ENCODE measurements at regions not wholly inside any gene's neighbourhood (a gene's known extent, or its start where the extent isn't known, plus 50 kb on each side); places are given as distances from the start of the nearest gene placed in this dataset.

GRCh38 chr5:81817980-81818379 is 67.1 kb upstream of the SSBP2 start:
- H3K4me2 ChIP-seq, result no peak overlapping the region
- H3K4me3 ChIP-seq (ENCODE audit: low read depth in 2 of 2, low read length in 1 of 2), result no peak overlapping the region
- TF ChIP-seq SIN3A (IDR thresholded peaks at IDR 0.05; ENCODE audit: borderline replicate concordance, low read depth, low read length) (no peak), JUND (IDR thresholded peaks at IDR 0.05) (no peak), MEF2A (IDR thresholded peaks at IDR 0.05; ENCODE audit: borderline replicate concordance, low read depth) (no peak), RAD21 (IDR thresholded peaks at IDR 0.05; ENCODE audit: low read length) (no peak)
- H3K9ac ChIP-seq, result no peak overlapping the region
- ChIA-PET CTCF (no interaction called here), POLR2A (no interaction called here)
- no peaks in the 10 kb centered on the region for H3K79me2 ChIP-seq (ENCODE audit: insufficient read depth)
- H3F3A ChIP-seq (replicated peaks; ENCODE audit: insufficient read depth), result no peaks in the 10 kb centered on the region
- WGBS (ENCODE audit: low lambda C conversion rate), result 87% methylated on average over 5 of the region's 5 CpGs
- H3K4me1 ChIP-seq (ENCODE audit: control insufficient read depth in 1 of 2, insufficient read depth in 2 of 2, low read depth in 1 of 2, low read length in 1 of 2), result peaks cover 0 to 9% of the 10 kb centered on the region in 2 experiments; a peak in 2 of 4 replicates
- no peak for DNase-seq
- no peaks in the 10 kb centered on the region for H4K20me1 ChIP-seq (ENCODE audit: insufficient read depth)
- H3K27ac ChIP-seq (ENCODE audit: low read depth in 2 of 2, low read length in 1 of 2), result no peak overlapping the region
- H3K27me3 ChIP-seq (ENCODE audit: insufficient read depth), result no peaks in the 10 kb centered on the region
- H3K9me3 ChIP-seq, result no peaks in the 10 kb centered on the region
- H3K36me3 ChIP-seq (replicated peaks in 1 of 2; ENCODE audit: control insufficient read depth in 1 of 2, insufficient read depth in 2 of 2, low read length in 1 of 2), result no peaks in the 10 kb centered on the region
- H2AFZ ChIP-seq (ENCODE audit: low read depth), result no peak overlapping the region
- no peaks in the 10 kb centered on the region for H3K9me2 ChIP-seq

- no peaks in the 10 kb centered on the region for H3K36me3 ChIP-seq (replicated peaks in 1 of 2; ENCODE audit: control insufficient read depth in 1 of 2, insufficient read depth in 2 of 2, low read length in 1 of 2)
- no peak for DNase-seq
- peaks cover 0 to 9% of the 10 kb centered on the region in 2 experiments; a peak in 2 of 4 replicates for H3K4me1 ChIP-seq (ENCODE audit: control insufficient read depth in 1 of 2, insufficient read depth in 2 of 2, low read depth in 1 of 2, low read length in 1 of 2)
- no peak for TF ChIP-seq SIN3A (IDR thresholded peaks at IDR 0.05; ENCODE audit: borderline replicate concordance, low read depth, low read length)
- TF ChIP-seq TEAD4 (IDR thresholded peaks at IDR 0.05; ENCODE audit: borderline replicate concordance, insufficient read depth), result no peak
- TF ChIP-seq NRF1 (IDR thresholded peaks at IDR 0.05; ENCODE audit: low read depth, low read length), result no peak
- TF ChIP-seq RCOR1 (IDR thresholded peaks at IDR 0.05; ENCODE audit: low read length), result no peak
- no peak overlapping the region for H3K27ac ChIP-seq (ENCODE audit: low read depth in 2 of 2, low read length in 1 of 2)
- no peak overlapping the region for H3K9ac ChIP-seq
- no peak overlapping the region for H3K4me2 ChIP-seq
- H2AFZ ChIP-seq (ENCODE audit: low read depth), result no peak overlapping the region
- no peaks in the 10 kb centered on the region for H3F3A ChIP-seq (replicated peaks; ENCODE audit: insufficient read depth)
- no peaks in the 10 kb centered on the region for H3K79me2 ChIP-seq (ENCODE audit: insufficient read depth)
- ChIA-PET POLR2A (no interaction called here), CTCF (interaction anchor here (1.5 kb wide), 1 partner anchor 59 kb away, joined by 3 read pairs; no protein-coding TSS in a partner anchor)
- H3K9me3 ChIP-seq, result no peaks in the 10 kb centered on the region
- no peaks in the 10 kb centered on the region for H3K27me3 ChIP-seq (ENCODE audit: insufficient read depth)
- H4K20me1 ChIP-seq (ENCODE audit: insufficient read depth), result no peaks in the 10 kb centered on the region
- H3K4me3 ChIP-seq (ENCODE audit: low read depth in 2 of 2, low read length in 1 of 2), result no peak overlapping the region
- H3K9me2 ChIP-seq, result no peaks in the 10 kb centered on the region
- 89% methylated on average over 3 of the region's 3 CpGs for WGBS (ENCODE audit: low lambda C conversion rate)
Observed at GRCh38 chr5:81817086-81817485, 66.2 kb upstream of the SSBP2 start.

GRCh38 chr5:81815321-81815720 is 64.4 kb upstream of the SSBP2 start:
- Histone ChIP-seq H3K4me1 (ENCODE audit: control insufficient read depth in 1 of 2, insufficient read depth in 2 of 2, low read depth in 1 of 2, low read length in 1 of 2) (peaks cover 0 to 9% of the 10 kb centered on the region in 2 experiments; a peak in 2 of 4 replicates), H4K20me1 (ENCODE audit: insufficient read depth) (no peaks in the 10 kb centered on the region), H3K79me2 (ENCODE audit: insufficient read depth) (no peaks in the 10 kb centered on the region), H3K9me2 (no peaks in the 10 kb centered on the region), H3K4me2 (no peak overlapping the region), H3K4me3 (ENCODE audit: low read depth in 2 of 2, low read length in 1 of 2) (no peak overlapping the region), H3K27ac (ENCODE audit: low read depth in 2 of 2, low read length in 1 of 2) (no peak overlapping the region), H2AFZ (ENCODE audit: low read depth) (no peak overlapping the region), H3K36me3 (replicated peaks in 1 of 2; ENCODE audit: control insufficient read depth in 1 of 2, insufficient read depth in 2 of 2, low read length in 1 of 2) (no peaks in the 10 kb centered on the region), H3K27me3 (ENCODE audit: insufficient read depth) (no peaks in the 10 kb centered on the region), H3K9ac (no peak overlapping the region), H3K9me3 (no peaks in the 10 kb centered on the region), H3F3A (replicated peaks; ENCODE audit: insufficient read depth) (no peaks in the 10 kb centered on the region)
- DNase-seq, result no peak
- TF ChIP-seq, protein P1, sequence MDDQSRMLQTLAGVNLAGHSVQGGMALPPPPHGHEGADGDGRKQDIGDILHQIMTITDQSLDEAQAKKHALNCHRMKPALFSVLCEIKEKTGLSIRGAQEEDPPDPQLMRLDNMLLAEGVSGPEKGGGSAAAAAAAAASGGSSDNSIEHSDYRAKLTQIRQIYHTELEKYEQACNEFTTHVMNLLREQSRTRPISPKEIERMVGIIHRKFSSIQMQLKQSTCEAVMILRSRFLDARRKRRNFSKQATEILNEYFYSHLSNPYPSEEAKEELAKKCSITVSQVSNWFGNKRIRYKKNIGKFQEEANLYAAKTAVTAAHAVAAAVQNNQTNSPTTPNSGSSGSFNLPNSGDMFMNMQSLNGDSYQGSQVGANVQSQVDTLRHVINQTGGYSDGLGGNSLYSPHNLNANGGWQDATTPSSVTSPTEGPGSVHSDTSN (IDR thresholded peaks at IDR 0.05), result no peak
- TF ChIP-seq ELF1 (IDR thresholded peaks at IDR 0.05) (no peak), TAF1 (IDR thresholded peaks at IDR 0.05; ENCODE audit: borderline replicate concordance, low read depth, low read length) (no peak), RXRA (IDR thresholded peaks at IDR 0.05; ENCODE audit: borderline replicate concordance, low read depth) (no peak), JUND (IDR thresholded peaks at IDR 0.05) (no peak), FOXJ3 (CRISPR knock-in tag; IDR thresholded peaks at IDR 0.05) (no peak), MXI1 (IDR thresholded peaks at IDR 0.05; ENCODE audit: low read depth, low read length) (no peak), GABPA (IDR thresholded peaks at IDR 0.05; ENCODE audit: low read depth) (no peak), RAD21 (IDR thresholded peaks at IDR 0.05; ENCODE audit: low read length) (no peak)
- TF ChIP-seq, protein P2, sequence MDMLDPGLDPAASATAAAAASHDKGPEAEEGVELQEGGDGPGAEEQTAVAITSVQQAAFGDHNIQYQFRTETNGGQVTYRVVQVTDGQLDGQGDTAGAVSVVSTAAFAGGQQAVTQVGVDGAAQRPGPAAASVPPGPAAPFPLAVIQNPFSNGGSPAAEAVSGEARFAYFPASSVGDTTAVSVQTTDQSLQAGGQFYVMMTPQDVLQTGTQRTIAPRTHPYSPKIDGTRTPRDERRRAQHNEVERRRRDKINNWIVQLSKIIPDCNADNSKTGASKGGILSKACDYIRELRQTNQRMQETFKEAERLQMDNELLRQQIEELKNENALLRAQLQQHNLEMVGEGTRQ (IDR thresholded peaks at IDR 0.05; ENCODE audit: borderline replicate concordance, low read depth, low read length), result no peak
- TF ChIP-seq, protein P3, sequence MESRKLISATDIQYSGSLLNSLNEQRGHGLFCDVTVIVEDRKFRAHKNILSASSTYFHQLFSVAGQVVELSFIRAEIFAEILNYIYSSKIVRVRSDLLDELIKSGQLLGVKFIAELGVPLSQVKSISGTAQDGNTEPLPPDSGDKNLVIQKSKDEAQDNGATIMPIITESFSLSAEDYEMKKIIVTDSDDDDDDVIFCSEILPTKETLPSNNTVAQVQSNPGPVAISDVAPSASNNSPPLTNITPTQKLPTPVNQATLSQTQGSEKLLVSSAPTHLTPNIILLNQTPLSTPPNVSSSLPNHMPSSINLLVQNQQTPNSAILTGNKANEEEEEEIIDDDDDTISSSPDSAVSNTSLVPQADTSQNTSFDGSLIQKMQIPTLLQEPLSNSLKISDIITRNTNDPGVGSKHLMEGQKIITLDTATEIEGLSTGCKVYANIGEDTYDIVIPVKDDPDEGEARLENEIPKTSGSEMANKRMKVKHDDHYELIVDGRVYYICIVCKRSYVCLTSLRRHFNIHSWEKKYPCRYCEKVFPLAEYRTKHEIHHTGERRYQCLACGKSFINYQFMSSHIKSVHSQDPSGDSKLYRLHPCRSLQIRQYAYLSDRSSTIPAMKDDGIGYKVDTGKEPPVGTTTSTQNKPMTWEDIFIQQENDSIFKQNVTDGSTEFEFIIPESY (IDR thresholded peaks at IDR 0.05; ENCODE audit: borderline replicate concordance, low read depth), result no peak
- ChIA-PET CTCF (no interaction called here), POLR2A (no interaction called here)
- 81% methylated on average over 3 of the region's 3 CpGs for WGBS (ENCODE audit: low lambda C conversion rate)

Measured in SK-N-SH (cell line).